ENCODE measurements at regions not wholly inside any gene's neighbourhood (a gene's known extent, or its start where the extent isn't known, plus 50 kb on each side); places are given as distances from the start of the nearest gene placed in this dataset.
"Not testable (repeated sequence)": the region's sequence is repeated elsewhere in the genome, so short reads cannot be mapped to it uniquely, and the experiment has no call there.

GRCh38 chr16:35574454-35575431 is 2115.3 kb downstream of the TP53TG3F start:
- H3K4me3 ChIP-seq (ENCODE audit: control insufficient read depth, low read depth, low read length): no peak overlapping the region
- TF ChIP-seq, protein P1, sequence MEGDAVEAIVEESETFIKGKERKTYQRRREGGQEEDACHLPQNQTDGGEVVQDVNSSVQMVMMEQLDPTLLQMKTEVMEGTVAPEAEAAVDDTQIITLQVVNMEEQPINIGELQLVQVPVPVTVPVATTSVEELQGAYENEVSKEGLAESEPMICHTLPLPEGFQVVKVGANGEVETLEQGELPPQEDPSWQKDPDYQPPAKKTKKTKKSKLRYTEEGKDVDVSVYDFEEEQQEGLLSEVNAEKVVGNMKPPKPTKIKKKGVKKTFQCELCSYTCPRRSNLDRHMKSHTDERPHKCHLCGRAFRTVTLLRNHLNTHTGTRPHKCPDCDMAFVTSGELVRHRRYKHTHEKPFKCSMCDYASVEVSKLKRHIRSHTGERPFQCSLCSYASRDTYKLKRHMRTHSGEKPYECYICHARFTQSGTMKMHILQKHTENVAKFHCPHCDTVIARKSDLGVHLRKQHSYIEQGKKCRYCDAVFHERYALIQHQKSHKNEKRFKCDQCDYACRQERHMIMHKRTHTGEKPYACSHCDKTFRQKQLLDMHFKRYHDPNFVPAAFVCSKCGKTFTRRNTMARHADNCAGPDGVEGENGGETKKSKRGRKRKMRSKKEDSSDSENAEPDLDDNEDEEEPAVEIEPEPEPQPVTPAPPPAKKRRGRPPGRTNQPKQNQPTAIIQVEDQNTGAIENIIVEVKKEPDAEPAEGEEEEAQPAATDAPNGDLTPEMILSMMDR (conservative IDR thresholded peaks at IDR 0.05; ENCODE audit: control insufficient read depth, insufficient read depth, low read depth, low read length): no peak
- DNase-seq (ENCODE audit: low read depth): no peak

DNA sequence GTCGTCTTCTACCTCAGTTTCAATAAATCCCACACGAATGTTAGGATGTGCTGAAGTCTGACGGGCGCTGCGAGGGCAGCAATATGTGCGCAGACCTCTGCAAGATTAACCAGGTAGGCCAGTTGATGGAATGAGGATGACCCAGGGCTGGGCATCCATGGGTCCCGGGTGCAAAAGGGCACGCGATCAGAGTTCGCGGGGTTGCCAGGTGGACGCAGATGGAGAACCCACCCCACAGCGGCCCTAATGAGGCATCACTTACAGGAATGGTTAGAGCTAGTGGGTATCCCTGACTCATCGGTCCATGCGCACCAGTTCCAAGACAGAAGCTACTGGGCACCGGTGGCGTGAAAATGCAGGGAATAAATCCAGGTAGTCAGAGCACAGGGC is 2116.0 kb downstream of the TP53TG3F start:
- no peak for DNase-seq (ENCODE audit: low read depth)
- no peak overlapping the region for H3K4me3 ChIP-seq (ENCODE audit: control insufficient read depth, low read depth, low read length)
- TF ChIP-seq, protein P1 (conservative IDR thresholded peaks at IDR 0.05; ENCODE audit: control insufficient read depth, insufficient read depth, low read depth, low read length): no peak

DNA sequence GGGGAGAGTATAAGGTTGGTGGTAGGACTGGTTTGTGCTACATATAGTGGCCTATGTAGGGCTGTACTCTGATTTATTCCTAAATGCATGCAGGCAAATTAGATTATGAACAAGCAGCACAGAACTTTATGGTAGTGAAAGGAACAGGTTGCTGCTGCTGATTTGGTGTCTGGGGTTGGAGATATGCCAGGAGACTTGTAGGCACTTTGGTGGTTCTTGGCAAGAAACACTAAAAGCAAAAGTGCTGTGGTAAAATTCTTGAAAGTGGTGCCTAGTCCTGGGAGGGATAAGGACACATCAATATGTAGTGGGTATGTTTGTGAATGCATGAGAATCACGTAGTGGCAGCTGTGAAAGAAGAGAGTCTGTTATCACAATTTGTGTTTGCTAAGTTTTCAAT is 2126.0 kb downstream of the TP53TG3F start:
- no peak for DNase-seq (ENCODE audit: low read depth)
- TF ChIP-seq, protein P1 (conservative IDR thresholded peaks at IDR 0.05; ENCODE audit: control insufficient read depth, insufficient read depth, low read depth, low read length): no peak
- H3K4me3 ChIP-seq (ENCODE audit: control insufficient read depth, low read depth, low read length): no peak overlapping the region

- not testable (repeated sequence) for H3K4me3 ChIP-seq (ENCODE audit: control insufficient read depth, low read depth, low read length); DNase-seq (ENCODE audit: low read depth)
These were observed 2131.5 kb downstream of the TP53TG3F start for GRCh38 chr16:35590913-35591312.

- TF ChIP-seq, protein P1 (conservative IDR thresholded peaks at IDR 0.05; ENCODE audit: control insufficient read depth, insufficient read depth, low read depth, low read length): no peak
- H3K4me3 ChIP-seq (ENCODE audit: control insufficient read depth, low read depth, low read length): no peak overlapping the region
- DNase-seq (ENCODE audit: low read depth): no peak
These were observed 2137.1 kb downstream of the TP53TG3F start for GRCh38 chr16:35596467-35596866.

- no peak for DNase-seq (ENCODE audit: low read depth)
- TF ChIP-seq, protein P1 (conservative IDR thresholded peaks at IDR 0.05; ENCODE audit: control insufficient read depth, insufficient read depth, low read depth, low read length): no peak
- H3K4me3 ChIP-seq (ENCODE audit: control insufficient read depth, low read depth, low read length): no peak overlapping the region
These were observed 2139.4 kb downstream of the TP53TG3F start for GRCh38 chr16:35598696-35599332.

All from fibroblast of mammary gland (primary cell).